Spleen (tissue), 7 donors: ENCODE measurements at regions not wholly inside any gene's neighbourhood (a gene's known extent, or its start where the extent isn't known, plus 50 kb on each side); places are given as distances from the start of the nearest gene placed in this dataset.

Experiments used
- POLR2A ChIP-seq, 3 donors: fragments of 450-650 bp; IDR thresholded peaks; one replicate each; pipeline ENCODE4 v1.5.1; 2017; ENCODE audit warnings: antibody characterized with exemption in 3 of 3, mild to moderate bottlenecking in 1 of 3
- POLR2AphosphoS5 ChIP-seq, 3 donors: sonication (generic); formaldehyde crosslinking; IDR thresholded peaks; one replicate each; pipeline ENCODE4 v1.5.1; 2017; ENCODE audit warnings: antibody characterized with exemption in 3 of 3
- TF ChIP-seq, protein P1 (sequence below), 11 experiments: fragments of 200-600 bp in 7 of 11; fragments of 450-650 bp in 4 of 11; sonication (generic) in 4 of 11; IDR thresholded peaks in 8 of 11; conservative IDR thresholded peaks in 3 of 11; 1 replicate in 7 of 11; 2 replicates in 4 of 11; pipeline versions ENCODE4 v1.4.0 to v1.8.0; 2016 to 2021; ENCODE audit warnings: antibody characterized with exemption in 11 of 11, inconsistent platforms in 4 of 11, mild to moderate bottlenecking in 1 of 11
- donor health status: DM: no; HTN: no; CAD: no; lungs with moderate emphysema.
- donor health status: DM: no; HTN: no; CAD: no.
- donor health status: DM: no; HTN: no; CAD: no.

GRCh38 chr13:76421011-76421410 lies 465.2 kb downstream of the KCTD12 start:
- TF ChIP-seq, protein P1, sequence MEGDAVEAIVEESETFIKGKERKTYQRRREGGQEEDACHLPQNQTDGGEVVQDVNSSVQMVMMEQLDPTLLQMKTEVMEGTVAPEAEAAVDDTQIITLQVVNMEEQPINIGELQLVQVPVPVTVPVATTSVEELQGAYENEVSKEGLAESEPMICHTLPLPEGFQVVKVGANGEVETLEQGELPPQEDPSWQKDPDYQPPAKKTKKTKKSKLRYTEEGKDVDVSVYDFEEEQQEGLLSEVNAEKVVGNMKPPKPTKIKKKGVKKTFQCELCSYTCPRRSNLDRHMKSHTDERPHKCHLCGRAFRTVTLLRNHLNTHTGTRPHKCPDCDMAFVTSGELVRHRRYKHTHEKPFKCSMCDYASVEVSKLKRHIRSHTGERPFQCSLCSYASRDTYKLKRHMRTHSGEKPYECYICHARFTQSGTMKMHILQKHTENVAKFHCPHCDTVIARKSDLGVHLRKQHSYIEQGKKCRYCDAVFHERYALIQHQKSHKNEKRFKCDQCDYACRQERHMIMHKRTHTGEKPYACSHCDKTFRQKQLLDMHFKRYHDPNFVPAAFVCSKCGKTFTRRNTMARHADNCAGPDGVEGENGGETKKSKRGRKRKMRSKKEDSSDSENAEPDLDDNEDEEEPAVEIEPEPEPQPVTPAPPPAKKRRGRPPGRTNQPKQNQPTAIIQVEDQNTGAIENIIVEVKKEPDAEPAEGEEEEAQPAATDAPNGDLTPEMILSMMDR (IDR thresholded peaks at IDR 0.05 in 8 of 11, conservative IDR thresholded peaks at IDR 0.05 in 3 of 11) = no peak
- TF ChIP-seq POLR2A (IDR thresholded peaks at IDR 0.05) (no peak), POLR2AphosphoS5 (IDR thresholded peaks at IDR 0.05) (no peak)
